GM18507 (cell line): ENCODE measurements at regions not wholly inside any gene's neighbourhood (a gene's known extent, or its start where the extent isn't known, plus 50 kb on each side); places are given as distances from the start of the nearest gene placed in this dataset.

Experiments used
- DNase-seq: peaks from one replicate; pipeline ENCODE4 v3.0.0; 2011; ENCODE audit warnings: low read depth; ENCODE audit not compliant: insufficient read length; ENCODE audit errors: extremely low spot score
- FAIRE-seq: peaks from 2 replicates; lab custom pipeline; 2011; peaks lifted over from hg19 to GRCh38; lab: Jason Lieb, UNC

GRCh38 chr12:126337556-126338441 is 1272.6 kb downstream of the AACS start:
- FAIRE-seq (no peak), DNase-seq (no peak)

DNA sequence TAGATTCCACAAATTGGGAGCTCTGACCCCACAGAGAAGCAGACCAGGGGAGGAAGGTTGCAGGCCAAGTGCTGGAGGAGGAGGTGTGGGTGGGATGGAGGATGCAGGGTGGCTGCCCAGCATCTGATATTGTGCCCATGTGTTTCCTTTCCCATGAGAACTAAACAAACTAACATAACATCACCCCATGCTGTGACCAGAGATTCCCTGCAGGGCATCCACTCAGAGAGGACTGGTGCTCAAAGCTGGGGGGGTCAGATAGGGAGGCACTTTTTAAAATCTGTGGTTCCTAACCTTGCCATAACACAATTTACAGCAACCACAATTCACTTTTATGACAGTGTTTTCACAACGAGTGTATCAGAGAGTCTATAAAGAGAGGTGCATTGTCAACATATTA is 1277.6 kb downstream of the AACS start:
- no peak for FAIRE-seq
- no peak for DNase-seq

GRCh38 chr12:126343321-126343720 is 1278.1 kb downstream of the AACS start:
- FAIRE-seq (no peak), DNase-seq (no peak)

- FAIRE-seq (no peak), DNase-seq (no peak)
These were observed 1280.9 kb downstream of the AACS start for GRCh38 chr12:126346087-126346486.

DNA sequence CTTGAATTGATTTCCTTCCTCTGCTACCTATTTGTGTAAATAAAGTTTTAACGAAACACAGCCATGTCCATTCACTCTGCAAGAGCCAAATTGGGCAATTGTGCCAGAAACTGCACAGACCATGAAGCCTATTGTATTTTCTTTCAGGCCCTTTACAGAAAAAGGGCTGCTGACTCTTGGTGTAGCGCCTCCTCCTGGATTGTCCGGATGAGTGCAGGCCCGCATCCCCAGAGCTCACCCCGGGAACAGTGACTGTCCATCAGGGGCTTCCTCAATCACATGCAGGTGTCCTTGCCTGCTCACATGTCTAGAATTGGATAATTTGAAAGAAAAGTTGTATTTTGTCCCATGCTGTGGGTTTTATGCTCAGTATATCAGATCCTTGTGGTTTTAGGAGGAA is 1282.2 kb downstream of the AACS start:
- DNase-seq = no peak
- no peak for FAIRE-seq

GRCh38 chr12:126349383-126349782 is 1284.1 kb downstream of the AACS start:
- DNase-seq (no peak), FAIRE-seq (no peak)

GRCh38 chr12:126353604-126354003 is 1288.4 kb downstream of the AACS start:
- DNase-seq (no peak), FAIRE-seq (no peak)

- no peak for FAIRE-seq
These were observed 1289.4 kb downstream of the AACS start for GRCh38 chr12:126354633-126355032.

DNA sequence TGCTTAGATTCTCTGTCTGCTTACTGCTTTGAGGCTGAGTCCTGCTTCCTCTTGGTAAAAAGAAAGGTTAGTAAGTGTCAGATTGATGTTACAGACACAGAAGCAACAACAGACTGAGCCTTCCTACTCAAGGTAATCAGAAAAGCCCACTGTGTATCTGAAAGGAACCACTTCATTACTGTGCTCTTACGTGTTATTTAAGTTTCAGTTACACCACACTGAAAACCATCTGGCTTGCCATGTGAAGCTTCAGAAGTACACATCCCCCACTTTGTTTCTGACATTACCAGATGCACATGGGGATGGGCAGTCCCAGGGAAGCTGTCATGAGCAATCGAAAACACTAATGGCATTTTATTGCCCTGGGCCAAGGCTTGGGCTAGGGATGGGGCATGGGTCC is 1290.1 kb downstream of the AACS start:
- FAIRE-seq (no peak), DNase-seq (no peak)

More at GRCh38 chr12:126354633-126355032, 1289.4 kb downstream of the AACS start:
- DNase-seq = no peak

DNA sequence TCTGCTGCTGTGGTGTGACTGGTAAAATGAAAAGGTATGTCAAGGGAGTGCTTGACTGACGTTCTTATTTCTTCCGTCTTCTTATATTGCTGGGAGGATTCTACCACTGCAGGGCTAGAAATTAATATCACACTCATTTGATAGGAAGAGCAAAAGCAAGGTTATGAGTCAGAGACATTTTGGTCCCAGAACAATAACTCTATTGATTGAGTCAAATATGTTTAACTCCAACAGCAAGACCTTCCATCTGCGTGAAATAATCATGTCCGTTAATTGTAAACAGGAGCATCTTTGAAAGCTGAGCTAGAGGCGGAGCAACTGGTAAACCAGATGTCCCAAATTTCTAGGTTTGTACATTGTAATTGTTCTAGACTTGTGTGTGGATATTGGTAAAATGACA is 1293.6 kb downstream of the AACS start:
- FAIRE-seq (no peak), DNase-seq (no peak)

GRCh38 chr12:126359216-126359615 is 1294.0 kb downstream of the AACS start:
- DNase-seq (no peak), FAIRE-seq (no peak)

DNA sequence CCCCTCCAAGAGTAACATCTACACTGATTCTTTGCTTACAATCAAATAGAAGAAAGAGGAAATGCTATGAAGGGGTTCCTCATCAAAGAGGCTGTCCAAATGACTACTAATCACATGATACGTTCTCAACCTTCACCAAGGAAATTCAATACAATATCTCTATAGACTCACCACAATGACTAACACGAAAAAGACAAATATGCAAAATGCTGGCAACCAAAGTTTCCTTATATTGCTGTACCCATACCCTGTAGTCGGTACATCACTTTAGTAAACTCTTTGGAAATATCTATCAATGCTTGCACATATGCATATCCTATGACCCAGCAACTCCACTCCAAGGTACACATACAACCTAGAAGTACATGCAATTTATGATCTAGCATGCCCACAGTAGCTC is 1296.6 kb downstream of the AACS start:
- FAIRE-seq (no peak), DNase-seq (no peak)

GRCh38 chr12:126362493-126362892 is 1297.3 kb downstream of the AACS start:
- no peak for DNase-seq
- no peak for FAIRE-seq

DNA sequence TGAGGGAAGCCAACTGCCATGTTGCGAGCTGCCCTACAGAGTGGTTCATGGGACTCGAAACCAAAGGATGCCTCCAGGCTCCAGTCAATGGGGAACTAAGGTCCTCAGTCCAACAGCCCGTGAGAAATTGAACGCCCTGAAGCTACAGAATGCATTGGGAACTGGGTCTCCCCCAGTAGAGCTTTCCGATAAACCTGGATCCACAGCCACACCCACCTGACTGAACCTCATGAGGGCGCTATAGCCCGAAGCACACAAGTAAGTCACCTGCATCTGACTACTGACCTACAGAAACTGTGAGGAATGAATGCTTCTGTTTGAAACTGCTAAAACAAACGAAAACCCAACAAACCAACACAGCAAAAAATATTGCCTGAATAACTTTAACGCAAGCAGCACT is 1297.7 kb downstream of the AACS start:
- DNase-seq = no peak
- FAIRE-seq = no peak

- FAIRE-seq (no peak), DNase-seq (no peak)
These were observed 1304.5 kb downstream of the AACS start for GRCh38 chr12:126369487-126370463.

GRCh38 chr12:126383506-126383905 is 1318.3 kb downstream of the AACS start:
- FAIRE-seq (no peak), DNase-seq (no peak)

GRCh38 chr12:126384026-126384564 is 1318.9 kb downstream of the AACS start:
- DNase-seq = no peak
- FAIRE-seq = no peak

DNA sequence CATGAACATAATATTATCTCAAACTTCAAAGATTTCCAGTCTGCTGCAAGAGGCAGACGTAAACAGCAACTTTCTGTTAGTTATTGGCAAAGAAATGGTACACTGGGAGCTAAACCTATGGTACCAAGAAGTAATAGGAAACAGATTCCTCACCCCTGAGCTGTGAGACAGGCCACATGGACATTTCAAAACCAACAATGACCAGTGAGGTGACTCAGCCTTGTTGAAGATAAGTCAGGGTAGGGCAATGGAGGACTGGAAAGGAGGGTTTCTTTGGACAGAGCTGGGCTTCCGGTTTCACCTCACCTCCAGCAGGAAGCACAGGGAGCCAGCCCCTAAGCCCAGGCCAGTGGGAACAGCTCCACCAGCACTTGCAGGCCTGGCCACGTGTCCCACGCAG is 1320.5 kb downstream of the AACS start:
- DNase-seq (no peak), FAIRE-seq (no peak)

DNA sequence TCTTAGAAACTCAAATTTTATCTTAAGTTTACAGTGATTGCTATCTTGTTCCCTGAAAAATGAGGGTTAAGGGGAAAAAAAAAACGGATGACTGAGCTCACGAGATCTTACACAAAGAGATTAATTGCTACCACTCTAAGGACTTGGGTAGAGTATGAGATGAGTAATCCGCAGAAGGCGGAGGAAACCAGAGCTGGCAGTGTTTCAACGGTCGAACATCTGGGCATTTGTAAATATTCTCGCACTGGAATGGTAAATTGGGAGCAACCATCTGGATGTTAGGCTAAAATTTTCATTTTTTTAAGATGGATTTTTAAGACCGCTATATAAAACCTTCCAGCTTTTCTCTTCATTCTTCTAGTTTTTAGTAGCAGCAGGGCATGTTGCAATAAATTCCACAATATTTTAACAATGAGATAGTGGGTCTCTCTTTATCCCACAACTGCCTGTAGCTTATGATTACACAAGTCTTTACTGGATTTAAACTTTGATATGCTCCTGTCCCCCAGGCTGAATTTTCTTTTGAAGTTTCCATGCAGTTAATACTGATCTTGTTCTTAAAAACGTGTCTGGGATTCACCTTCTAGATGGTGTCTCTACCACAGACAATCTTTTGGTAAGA is 1324.1 kb downstream of the AACS start:
- DNase-seq = no peak
- FAIRE-seq = no peak

DNA sequence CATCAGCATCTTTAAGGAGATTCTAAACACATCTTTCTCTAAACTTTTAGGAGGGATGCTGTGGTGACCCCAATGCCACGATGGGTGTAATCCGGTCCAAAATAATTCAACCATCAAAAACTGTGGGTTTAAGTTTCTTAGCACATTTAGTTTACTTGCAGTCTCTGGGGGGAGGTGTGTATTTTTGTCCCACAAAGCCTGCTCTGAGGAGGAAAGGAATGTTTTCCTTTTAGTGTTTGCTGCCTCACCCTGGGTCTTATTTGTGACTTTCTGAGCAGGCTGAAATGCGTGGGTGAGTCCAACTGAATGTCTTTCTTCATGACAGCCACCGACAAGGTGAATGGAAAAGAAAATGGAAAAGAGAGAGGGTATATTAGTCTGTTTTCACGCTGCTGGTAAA is 1324.7 kb downstream of the AACS start:
- FAIRE-seq (no peak), DNase-seq (no peak)
